ENCODE measurements at regions not wholly inside any gene's neighbourhood (a gene's known extent, or its start where the extent isn't known, plus 50 kb on each side); places are given as distances from the start of the nearest gene placed in this dataset.

DNA sequence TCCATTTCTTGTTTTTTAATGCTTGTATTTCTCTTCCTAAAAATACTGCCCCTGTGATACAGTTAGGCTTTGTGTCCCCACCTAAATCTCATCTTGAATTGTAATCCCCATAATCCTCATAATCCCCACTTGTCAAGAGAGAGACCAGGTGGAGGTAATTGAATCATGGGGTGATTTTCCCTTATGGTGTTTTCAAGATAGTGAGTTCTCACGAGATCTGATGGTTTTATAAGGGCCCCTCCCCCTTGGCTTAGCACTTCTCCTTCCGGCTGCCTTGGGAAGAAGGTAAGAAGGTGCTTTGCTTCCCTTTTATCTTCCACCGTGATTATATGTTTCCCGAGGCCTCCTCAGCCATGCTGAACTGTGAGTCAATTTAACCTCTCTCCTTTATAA, 227.4 kb downstream of the MAN2A1 start:
- DNase-seq = no peak

DNA sequence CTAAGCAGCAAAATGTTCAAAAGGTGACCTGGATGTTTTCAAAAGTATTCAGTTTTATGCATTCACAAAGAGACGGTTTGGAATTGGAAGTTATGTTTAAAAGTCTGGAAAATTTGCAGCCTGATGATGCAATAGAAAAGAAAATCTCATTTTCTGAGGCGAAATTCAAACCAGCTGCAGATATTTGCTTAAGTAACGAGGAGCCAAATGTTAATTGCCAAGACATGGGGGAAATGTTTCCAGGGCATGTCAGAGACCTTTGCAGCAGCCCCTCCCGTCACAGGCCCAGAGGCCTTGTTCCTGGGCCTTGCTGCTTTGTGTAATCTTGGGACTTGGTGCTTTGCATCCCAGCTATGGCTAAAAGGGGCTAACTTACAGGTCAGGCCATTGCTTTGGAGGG, 228.2 kb downstream of the MAN2A1 start:
- DNase-seq = peak; percentile 12

DNA sequence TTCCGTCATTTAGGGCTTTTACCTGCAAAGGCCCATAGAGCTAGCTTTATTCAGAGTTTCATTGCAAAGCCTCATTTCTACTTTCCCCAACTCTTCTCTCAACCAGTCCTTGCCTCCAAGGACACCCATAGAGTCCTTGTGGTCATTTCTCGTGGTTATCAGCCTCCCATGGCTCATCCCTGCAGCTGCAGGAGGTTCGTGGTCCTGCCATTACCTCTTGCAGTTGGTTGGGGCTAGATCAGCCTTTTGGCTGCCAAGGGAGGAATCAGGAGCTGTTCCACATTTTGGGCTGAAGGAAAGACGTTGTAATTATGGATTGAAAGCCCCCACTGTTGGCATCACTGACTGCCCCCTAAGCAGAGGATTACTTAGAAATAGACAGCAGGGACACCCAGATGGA, 231.0 kb downstream of the MAN2A1 start:
- DNase-seq = no peak

DNA sequence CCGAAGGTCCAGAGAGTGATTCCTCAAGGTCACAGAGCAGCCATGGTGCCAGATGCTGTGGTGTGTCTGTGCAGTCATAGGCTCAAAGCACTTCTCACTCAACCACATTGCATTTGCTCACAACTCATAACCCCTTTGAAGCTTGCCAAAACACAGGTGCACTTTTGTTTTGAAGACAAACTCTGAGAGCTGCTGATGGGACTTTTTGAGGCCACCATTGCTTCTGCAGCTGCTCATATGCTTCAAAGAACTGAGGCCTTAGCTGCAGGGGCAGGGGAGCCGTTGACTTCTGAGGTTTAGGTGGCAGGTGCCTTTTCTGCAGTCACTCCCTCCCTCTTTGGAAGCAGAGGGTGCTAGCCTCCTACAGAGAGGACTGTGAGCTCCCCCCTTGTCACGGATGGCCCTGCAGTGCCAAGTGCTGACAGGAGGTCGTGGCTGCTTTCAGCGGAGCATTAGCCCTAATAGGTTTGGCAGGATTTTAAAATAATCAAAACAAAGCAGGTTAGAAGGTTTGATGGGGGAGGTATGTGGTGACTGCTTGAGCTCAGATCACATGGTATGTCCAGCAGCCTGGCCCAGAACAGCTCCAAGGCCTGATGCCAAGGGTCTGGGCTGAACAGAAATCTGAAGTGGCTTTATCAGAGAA, 232.1 kb downstream of the MAN2A1 start:
- DNase-seq = no peak

DNA sequence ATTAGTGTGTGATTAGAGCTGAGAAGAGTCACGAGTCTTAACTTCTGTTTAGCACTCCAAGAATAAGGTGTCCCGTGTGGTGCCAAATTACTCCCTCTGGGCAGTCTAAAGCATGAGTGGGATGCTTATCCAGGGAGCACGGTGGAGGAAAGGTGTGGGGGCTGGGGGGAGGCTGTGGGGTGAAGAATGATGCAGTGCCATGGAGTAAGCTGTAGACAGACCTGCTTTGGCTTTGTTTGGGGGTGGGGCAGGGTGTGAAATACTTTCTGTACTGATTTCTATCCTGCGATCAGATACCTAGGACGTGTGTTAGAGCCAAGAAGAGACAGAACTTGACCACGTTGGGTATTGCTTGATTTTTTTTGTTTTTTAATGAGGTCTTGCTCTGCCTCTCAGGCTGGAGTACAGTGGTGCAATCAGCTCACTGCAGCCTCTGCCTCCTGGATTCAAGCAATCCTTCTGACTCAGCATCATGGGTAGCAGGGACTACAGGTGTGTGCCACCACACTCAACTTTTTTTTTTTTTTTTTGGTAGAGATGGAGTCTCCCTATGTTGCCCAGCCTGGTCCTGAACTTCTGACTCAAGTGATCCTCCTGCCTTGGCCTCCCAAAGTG, 232.8 kb downstream of the MAN2A1 start:
- DNase-seq = no peak

DNA sequence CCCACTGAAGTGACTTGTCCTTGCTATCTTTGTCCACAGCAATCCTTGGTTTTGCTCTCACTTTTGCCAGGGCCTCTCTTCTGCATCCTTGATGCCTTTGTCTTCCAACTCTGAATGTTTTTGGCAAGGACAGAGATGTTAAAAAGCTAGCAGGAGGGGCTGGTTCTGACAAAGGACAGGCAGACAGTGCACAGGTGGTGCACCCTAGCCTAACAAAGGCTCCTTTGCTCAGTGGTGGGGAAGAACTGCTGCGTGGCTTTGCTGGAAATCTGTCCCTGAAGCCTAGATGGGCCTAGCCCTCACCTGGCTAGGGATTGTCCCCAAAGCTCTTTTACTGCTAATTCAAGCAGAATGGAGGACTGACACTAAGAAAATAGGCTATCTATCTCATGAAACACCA, 233.5 kb downstream of the MAN2A1 start:
- DNase-seq = no peak

- DNase-seq = no peak
Observed at GRCh38 chr5:109924237-109925107, 234.7 kb downstream of the MAN2A1 start.

GRCh38 chr5:109927639-109928038, 237.9 kb downstream of the MAN2A1 start:
- DNase-seq = no peak

DNA sequence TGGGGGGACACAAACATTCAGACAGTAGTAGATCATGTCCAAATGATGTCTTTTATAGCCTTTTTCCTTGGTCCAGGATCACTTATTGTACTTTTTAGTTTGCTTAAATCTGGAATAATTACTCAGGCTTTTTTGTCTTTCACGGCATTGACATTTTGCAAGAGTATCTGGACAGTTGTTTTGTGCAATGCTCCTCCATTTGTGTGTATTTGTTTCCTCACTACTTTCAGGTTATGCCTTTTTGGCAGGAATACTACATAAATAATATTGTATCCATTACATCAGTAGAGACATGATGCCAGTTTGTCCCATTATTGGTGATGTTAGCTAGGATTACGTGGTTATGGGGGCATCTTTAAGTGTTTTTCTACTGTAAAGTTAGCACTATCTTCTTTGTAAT, 238.3 kb downstream of the MAN2A1 start:
- no peak for DNase-seq

DNA sequence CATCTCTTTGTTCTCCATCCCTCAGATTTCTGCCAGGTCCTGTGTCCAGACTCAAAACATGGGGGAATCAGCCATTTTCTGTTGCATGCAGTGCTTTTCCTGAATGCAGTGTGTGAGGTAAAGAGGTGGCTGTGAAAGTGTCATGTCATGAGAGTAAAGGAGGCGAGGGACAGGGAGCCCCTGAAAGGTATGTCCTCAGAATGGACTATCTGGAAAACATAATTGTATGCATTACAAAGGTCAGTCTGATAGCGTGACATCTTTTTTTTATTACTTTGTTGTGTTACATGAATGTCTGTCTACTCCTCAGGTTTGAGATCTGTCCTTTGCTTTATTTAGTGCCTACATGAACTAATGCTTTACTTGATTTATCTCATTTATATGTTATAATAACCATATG, 239.1 kb downstream of the MAN2A1 start:
- DNase-seq = no peak

- DNase-seq = no peak
Observed at GRCh38 chr5:109929376-109929775, 239.6 kb downstream of the MAN2A1 start.

GRCh38 chr5:109929911-109930310, 240.2 kb downstream of the MAN2A1 start:
- DNase-seq = peak; percentile 7

DNA sequence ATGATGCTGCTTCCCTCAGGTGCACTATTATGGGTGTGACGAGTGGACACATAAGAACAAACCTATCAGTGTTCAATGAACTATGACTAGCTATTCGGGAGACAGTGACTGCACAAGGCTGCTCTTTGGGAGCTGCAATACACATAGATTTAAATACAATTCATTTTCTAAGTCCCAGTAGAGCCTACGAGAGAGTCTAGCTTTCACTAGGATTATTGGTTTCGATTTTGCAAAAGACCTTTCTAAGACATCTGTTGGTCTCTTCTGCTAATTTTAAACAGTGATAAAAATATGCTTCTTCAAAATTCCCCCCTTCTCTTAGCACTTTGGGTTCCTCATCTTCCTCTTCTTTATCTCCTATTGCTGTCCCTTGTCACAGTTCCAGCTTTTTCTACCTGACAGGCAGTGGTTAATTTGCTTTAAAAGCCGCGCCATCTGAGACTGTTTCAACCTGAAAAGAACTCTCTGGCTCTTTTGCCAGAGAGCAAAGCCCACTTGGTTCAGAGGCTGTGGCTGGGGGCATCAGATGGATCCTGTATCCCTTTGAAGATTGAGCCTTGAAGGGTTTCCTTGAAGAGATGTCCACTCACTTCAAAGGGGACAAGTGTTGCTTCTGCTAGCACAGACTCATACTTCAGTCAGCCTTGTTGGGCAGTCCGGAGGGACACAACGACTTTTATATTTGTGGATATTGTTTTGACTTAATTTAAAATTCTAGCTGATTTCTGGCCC, 241.5 kb downstream of the MAN2A1 start:
- no peak for DNase-seq

DNA sequence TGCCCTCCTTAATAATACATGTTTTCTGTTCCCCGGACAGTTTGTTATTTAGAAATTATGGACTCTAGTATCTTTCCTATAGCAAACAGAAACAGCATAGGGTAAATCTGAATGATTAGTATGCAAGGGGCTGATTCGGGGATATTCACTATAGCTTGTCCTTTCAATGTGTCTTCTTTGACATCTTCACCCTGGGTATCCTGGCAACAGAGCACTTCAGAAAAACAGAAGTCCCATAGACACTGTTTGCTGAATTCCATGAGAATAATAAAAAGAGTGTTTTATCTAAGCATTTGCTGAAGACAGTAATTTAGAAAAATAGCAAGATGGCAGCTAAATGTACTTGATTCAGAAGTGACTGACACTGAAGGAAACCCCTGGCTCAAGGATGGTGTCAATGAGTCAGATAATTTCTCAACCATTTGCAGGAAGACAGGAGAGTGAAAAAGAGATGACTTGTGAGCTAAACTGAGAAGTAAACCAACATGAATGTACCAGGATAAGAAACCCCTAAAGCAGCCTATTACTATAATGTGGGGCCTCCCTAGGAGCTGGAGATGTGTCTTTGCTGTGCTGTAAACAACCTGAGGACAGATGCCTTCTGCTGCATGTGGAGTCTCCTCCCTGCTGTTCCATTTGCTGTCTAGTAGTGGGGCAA, 246.2 kb downstream of the MAN2A1 start:
- DNase-seq = no peak

- DNase-seq = no peak
Observed at GRCh38 chr5:109936996-109937395, 247.3 kb downstream of the MAN2A1 start.

DNA sequence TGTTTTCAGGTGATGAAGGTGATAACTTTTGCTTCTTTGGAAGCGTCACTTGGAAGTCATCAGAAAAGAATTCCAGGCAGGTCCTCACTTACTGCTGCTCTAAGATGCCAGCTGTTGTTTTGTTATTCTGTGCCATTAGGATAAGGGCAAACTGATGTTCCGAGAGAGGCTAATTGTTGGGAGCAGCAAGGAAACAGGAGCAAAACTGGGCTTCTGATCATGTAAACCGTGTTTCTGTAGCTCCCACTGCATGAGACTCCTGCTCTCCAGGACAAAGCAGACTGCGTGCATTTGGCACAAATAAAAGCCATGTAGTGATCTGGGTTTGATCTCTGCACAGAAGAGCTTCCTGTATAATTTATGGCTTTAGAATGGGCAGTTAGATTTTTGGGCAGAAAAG, 248.2 kb downstream of the MAN2A1 start:
- DNase-seq = no peak

DNA sequence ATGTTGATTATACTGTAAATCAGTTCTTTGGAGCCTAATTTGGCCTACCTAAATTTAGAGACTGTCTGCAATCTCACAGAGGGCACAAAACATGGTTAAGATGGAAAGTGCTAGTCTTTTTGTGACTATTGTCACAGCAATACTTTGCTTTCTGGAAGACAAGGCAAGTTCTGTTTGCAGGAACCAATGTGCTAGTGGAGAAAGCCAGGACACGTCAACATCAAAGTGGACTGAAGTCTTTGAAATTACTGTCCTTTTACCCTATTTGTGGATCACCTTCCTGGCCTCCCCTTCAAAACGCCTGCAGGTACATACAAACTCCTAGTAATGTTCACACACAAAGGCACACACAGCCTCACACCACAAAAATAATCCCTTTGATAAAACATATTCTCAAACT, 248.7 kb downstream of the MAN2A1 start:
- DNase-seq = no peak

GRCh38 chr5:109939116-109939682, 249.5 kb downstream of the MAN2A1 start:
- peak; percentile 13 for DNase-seq

DNA sequence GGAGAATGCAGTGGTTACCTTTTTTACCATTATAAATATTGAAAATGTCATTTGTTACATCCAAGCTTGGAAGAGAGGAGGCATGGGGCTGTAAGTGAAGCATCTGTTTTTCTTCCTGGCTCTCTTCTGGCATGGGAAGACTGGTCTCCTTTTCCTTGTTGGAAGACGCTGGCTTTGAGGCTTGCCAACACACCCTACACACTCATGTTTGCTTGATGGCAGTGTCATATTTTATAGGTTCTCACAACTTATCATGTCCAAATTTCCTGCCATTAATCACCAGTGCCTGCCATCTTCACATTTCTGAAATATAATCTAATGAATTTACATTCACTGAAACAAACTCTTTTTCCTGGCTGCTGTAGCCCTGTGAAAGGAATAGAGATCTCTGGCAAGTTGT, 252.9 kb downstream of the MAN2A1 start:
- DNase-seq = no peak

DNA sequence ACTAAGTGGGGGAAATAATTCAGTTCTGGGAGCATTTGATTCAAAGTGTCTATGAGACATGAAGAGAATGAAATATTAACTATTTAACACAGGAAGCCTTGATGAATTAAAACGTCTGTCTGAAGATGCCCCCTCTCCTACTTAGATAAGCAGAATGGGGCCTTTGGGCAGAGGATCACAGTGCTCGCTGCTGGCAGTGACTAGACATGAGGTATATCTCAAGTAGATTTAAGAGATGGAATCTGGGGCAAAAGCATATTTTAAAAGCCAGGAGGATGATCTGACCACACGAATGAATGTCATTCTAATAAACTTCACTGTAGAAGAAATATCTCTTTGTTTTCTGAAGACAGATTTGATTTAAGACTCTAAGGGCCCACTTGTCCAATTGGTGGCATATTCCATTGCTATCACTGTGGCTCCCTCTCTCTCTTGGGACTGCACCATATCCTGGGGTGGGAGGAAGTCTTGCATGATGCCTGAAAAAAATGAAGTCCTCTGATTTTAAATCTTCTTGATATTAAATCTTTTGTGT, 254.0 kb downstream of the MAN2A1 start:
- DNase-seq = no peak

DNA sequence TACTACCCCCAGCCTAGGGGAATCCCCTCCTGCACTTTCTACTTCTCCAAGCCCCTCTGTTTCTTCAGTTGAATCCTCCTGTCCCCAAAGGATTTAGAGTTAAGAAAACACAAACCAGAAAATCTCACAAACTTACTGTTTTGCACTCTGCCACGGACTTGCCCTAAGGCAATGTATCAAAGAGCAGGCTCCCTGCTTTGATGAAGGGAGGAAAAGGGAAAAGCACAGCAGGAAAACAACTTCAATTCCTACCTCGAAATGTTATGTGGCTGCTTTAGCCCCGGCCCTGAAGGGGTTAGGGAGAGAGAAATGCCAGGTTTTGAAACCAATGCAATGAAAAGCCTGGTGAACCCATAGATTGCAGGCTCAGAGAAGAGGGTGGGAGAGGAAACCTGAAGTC, 254.7 kb downstream of the MAN2A1 start:
- no peak for DNase-seq

DNA sequence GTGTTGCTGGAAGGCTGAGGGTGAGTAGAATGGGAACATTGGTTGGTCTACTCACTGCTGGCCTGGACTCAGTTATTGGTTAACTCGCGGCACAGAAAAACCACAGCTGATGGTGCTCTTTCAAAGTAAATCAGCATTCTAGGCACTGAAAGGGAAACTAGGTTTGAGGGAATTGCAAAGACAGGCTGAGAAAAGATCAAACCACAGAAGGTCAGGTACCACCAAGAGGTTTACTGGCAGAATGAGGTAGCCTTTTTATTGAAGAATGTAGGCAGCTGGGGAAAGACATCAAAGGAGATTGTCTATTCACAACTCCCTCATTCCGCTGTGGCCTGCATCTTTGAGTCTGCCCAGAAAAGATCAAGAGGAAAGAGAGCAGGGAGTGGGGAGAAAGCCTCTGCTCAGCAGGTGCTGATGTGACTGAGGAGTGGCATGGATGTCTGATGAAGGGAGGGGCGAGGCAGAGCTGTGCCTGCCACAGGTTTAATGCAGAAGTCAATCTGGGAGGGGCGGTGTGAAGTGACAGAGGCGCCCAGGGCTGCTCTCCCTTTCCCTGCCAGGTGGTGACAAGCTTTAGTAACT, 255.5 kb downstream of the MAN2A1 start:
- DNase-seq = no peak

Measured in fibroblast of skin of scalp (primary cell).